AG09309 (cell line): ENCODE measurements at regions not wholly inside any gene's neighbourhood (a gene's known extent, or its start where the extent isn't known, plus 50 kb on each side); places are given as distances from the start of the nearest gene placed in this dataset.

Experiments used
- DNase-seq: peaks from one replicate; pipeline ENCODE4 v3.0.0-alpha.2; 2010; ENCODE audit warnings: low read depth
- H3K4me3 ChIP-seq: 2 replicates; pipeline ENCODE4 v1.5.1; 2011; ENCODE audit warnings: mild to moderate bottlenecking, low read depth, low read length, moderate library complexity; ENCODE audit not compliant: control insufficient read depth
- TF ChIP-seq, protein P1 (sequence below): IDR thresholded peaks from 2 replicates; pipeline ENCODE4 v1.5.1; 2011; ENCODE audit warnings: mild to moderate bottlenecking, low read depth, low read length, inconsistent platforms; ENCODE audit not compliant: insufficient read depth, control insufficient read depth; ENCODE audit errors: missing control alignments

GRCh38 chr2:120850551-120850950 is 114.9 kb downstream of the GLI2 start:
- no peak overlapping the region for H3K4me3 ChIP-seq
- TF ChIP-seq, protein P1, sequence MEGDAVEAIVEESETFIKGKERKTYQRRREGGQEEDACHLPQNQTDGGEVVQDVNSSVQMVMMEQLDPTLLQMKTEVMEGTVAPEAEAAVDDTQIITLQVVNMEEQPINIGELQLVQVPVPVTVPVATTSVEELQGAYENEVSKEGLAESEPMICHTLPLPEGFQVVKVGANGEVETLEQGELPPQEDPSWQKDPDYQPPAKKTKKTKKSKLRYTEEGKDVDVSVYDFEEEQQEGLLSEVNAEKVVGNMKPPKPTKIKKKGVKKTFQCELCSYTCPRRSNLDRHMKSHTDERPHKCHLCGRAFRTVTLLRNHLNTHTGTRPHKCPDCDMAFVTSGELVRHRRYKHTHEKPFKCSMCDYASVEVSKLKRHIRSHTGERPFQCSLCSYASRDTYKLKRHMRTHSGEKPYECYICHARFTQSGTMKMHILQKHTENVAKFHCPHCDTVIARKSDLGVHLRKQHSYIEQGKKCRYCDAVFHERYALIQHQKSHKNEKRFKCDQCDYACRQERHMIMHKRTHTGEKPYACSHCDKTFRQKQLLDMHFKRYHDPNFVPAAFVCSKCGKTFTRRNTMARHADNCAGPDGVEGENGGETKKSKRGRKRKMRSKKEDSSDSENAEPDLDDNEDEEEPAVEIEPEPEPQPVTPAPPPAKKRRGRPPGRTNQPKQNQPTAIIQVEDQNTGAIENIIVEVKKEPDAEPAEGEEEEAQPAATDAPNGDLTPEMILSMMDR: no peak
- no peak for DNase-seq

GRCh38 chr2:120851116-120851773 is 115.6 kb downstream of the GLI2 start:
- TF ChIP-seq, protein P1: no peak
- no peak for DNase-seq
- H3K4me3 ChIP-seq: no peak overlapping the region

GRCh38 chr2:120852200-120852815 is 116.6 kb downstream of the GLI2 start:
- no peak for DNase-seq
- TF ChIP-seq, protein P1: no peak
- H3K4me3 ChIP-seq: no peak overlapping the region

DNA sequence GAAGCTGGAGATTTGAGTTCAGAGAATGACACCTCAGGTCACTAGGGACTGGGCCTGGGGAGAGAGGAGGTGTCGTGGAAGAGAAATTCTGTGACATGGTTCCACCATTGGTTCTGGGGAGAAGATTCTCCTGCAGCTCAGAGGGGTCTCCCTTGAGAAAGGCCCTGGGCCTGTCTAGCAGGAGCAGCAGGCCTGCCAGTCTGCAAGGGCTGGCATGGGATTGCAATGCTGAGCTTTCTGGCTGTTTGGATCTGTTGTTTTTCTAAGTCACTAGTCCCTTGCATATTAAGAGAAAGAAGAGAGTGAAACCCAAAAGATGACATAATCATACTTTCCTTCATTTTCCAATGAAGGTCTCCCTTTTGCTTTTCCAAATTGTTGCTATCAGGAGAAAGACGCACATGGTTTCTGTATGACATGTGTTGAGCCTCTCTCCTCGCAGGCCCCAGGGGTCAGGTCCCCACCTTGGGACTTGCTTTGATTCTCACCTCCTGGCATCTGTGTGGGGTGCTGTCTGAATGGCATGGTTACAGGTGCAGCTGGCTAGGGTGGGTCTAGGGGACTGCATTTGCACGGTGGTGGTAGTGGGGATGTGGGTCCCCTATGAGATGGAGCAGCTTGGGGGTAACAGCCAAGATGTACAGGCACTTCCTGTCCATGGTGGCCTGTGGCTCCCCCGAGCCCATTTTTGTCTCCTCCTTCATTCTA is 117.8 kb downstream of the GLI2 start:
- no peak for DNase-seq
- TF ChIP-seq, protein P1: no peak
- H3K4me3 ChIP-seq: no peak overlapping the region

DNA sequence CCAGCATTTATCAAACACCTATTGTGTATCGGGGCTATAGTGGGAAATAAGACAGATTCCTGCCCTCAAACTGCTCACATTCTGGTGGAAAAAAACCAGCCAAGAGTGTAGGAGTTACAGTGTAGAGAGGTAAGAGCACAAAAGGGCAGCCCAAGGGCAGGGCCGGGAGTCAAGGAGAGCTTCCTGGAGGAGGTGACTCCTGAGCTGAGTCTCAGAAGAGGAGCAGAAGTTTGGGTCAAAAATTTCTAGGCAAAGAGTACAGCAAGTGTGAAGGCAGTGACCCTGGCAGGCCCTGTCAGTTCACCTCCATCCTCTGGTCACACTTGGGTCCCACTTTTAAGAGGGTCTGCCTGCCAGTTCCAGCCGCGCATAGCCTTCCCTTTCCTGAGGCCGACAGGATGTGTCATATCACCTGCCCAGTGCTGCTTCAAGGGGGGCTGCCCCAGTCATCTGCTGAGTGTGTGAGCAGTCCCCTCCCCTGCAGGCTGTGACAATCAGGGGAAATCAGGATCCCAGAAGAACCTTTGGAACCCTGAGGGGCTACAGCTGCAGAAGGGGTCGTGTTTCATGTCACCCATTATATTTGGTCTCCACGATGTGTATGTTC is 118.4 kb downstream of the GLI2 start:
- H3K4me3 ChIP-seq: no peak overlapping the region
- TF ChIP-seq, protein P1: no peak
- no peak for DNase-seq

DNA sequence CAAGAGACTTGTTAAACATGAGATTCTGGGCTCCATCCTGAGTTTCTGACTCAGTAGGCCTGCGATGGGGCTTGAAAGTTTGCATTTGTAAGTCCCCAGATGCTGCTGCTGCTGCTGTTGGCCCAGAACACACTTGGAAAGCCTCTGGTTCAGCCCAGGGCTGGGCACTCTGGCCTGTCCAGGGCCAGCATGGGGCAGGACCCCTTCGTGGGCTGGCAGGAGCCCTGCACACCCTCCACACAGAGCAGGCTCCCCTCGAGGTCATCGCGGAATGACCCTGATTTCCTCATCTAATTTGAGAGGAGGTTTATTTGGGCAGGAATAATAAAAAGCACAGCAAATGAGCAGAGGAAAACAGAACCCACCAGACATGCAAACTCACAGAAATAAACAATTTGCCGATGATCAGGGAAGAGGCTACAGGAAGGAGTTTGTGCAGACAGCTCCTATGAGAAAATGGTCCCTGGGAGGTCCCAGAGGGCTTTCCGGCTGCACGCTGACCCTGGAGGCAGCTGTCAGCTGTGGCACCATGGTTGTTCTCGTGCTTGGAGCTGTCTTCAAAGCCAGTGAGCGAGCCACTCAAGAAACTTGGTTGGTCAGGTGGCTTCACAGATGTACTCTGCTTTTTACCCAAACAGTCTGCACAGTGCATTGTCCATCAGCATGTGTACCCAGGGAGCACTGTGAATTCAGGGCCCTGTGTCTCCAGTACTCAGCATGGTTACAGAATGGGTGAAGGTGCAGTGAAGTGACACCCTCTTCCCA is 119.3 kb downstream of the GLI2 start:
- no peak overlapping the region for H3K4me3 ChIP-seq
- DNase-seq: no peak
- TF ChIP-seq, protein P1: no peak
